ENCODE measurements at regions not wholly inside any gene's neighbourhood (a gene's known extent, or its start where the extent isn't known, plus 50 kb on each side); places are given as distances from the start of the nearest gene placed in this dataset.

DNA sequence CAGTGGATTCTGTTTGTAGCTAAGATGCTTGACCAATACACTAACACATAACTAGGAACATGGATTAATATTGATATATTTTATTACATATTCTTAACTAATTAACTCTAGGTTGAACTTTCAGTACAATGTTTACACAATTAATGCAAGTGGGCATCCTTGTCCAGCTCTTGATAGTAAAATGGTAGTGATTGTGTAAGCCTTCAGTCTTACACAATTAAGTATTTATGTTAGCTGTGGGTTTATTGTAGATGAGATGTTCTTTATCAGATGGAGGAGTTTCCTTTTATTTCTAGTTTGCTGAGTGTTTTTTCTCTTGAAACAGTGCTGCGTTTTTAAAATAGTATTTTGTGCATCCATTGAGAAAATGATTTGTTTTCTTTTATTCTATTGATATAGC lies 1210.8 kb downstream of the CDH12 start:
- TF ChIP-seq, protein P1, sequence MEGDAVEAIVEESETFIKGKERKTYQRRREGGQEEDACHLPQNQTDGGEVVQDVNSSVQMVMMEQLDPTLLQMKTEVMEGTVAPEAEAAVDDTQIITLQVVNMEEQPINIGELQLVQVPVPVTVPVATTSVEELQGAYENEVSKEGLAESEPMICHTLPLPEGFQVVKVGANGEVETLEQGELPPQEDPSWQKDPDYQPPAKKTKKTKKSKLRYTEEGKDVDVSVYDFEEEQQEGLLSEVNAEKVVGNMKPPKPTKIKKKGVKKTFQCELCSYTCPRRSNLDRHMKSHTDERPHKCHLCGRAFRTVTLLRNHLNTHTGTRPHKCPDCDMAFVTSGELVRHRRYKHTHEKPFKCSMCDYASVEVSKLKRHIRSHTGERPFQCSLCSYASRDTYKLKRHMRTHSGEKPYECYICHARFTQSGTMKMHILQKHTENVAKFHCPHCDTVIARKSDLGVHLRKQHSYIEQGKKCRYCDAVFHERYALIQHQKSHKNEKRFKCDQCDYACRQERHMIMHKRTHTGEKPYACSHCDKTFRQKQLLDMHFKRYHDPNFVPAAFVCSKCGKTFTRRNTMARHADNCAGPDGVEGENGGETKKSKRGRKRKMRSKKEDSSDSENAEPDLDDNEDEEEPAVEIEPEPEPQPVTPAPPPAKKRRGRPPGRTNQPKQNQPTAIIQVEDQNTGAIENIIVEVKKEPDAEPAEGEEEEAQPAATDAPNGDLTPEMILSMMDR (IDR thresholded peaks at IDR 0.05; ENCODE audit: control insufficient read depth, insufficient read depth, low read depth, low read length, missing control alignments) = no peak
- DNase-seq (ENCODE audit: low read depth) = no peak
- H3K4me3 ChIP-seq (ENCODE audit: control insufficient read depth, low read depth, low read length) = no peak overlapping the region

DNA sequence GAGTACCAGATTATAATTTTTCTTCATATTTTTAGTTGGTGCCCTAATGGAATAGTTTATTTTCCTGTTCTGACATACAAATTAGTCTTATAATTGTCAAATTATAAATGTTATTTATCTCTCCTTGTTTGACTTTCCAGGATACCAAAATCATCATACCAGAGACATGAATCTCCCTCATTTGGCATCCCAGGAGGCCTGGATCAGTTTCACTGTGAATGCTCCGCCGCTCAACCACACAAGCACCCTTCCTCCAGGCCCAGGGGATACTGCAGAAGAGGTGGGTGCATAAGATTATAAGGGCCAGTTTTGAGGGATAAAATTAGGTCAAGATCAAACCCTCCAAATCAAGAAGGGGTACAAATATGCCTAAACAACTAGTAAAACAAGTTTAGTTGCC lies 1229.3 kb downstream of the CDH12 start:
- no peak for DNase-seq (ENCODE audit: low read depth)
- no peak overlapping the region for H3K4me3 ChIP-seq (ENCODE audit: control insufficient read depth, low read depth, low read length)
- TF ChIP-seq, protein P1 (IDR thresholded peaks at IDR 0.05; ENCODE audit: control insufficient read depth, insufficient read depth, low read depth, low read length, missing control alignments) = no peak

DNA sequence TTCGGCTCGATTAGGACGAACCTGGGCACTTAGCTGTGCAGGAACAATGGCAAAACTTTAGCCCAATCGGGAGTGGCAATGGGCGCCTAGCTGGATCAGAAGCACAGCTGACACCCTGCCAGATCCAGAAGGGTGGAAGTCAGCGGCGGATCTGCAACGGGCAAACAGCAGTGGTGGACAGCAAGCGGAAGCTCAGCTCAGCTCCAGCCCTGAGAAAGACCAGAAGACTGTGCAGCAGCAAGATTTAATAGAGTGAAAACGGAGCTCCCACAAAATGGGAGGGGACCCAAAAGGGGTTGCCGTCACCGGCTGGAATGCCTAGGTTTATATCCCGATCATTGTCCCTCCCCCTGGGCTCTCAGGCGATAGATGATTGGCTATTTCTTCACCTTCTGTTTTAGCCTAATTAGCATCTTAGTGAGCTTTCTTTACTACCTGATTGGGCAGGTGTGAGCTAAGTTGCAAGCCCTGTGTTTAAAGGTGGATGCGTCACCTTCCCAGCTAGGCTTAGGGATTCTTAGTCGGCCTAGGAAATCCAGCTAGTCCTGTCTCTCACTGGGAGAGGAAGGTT lies 1237.9 kb downstream of the CDH12 start:
- H3K4me3 ChIP-seq (ENCODE audit: control insufficient read depth, low read depth, low read length) = no peak overlapping the region
- no peak for DNase-seq (ENCODE audit: low read depth)
- TF ChIP-seq, protein P1 (IDR thresholded peaks at IDR 0.05; ENCODE audit: control insufficient read depth, insufficient read depth, low read depth, low read length, missing control alignments) = no peak

DNA sequence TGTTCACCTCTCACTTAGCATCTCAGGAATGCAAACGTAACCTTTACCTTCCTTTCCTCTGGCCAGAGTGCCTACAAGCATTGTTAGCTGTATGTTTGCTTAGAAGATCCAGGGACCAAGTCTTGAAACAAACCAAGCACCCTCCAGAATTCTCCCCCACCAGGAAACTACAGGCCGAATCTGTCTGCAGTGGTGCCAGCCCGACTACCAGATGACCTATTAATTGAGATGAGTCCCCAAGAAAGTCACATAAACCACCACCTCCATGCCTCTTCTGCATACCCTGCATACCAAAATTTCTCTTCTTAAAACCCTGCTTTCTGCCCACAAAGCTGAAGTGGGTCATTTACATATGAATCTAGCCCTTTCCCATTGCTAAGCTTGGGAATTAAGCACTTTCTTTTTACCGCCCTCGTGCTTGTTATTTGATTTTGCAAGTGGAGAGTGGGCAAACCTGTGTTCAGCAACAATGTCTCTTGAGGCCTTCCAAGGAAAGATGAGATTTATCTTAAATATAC lies 1239.1 kb downstream of the CDH12 start:
- TF ChIP-seq, protein P1 (IDR thresholded peaks at IDR 0.05; ENCODE audit: control insufficient read depth, insufficient read depth, low read depth, low read length, missing control alignments) = no peak
- H3K4me3 ChIP-seq (ENCODE audit: control insufficient read depth, low read depth, low read length) = no peak overlapping the region
- DNase-seq (ENCODE audit: low read depth) = no peak

DNA sequence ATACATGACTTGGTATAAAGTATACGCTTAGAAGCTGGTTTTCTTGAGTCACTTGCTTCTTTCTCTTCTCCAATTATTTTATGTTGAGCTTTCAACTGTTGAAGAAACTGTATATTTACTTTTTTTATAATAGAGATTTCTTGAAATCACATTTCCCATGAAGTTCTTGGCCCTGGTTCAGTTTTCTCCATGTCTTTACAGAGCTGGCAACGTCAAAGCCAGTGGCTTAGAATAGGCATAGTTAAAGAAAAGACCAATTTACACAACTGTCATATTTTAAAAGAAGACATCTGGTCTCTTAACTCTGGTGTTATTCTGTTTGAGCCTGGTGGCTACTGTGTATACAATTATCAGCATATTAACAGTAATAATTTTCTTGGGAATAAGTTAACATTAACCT lies 1249.3 kb downstream of the CDH12 start:
- TF ChIP-seq, protein P1 (IDR thresholded peaks at IDR 0.05; ENCODE audit: control insufficient read depth, insufficient read depth, low read depth, low read length, missing control alignments) = no peak
- no peak for DNase-seq (ENCODE audit: low read depth)
- no peak overlapping the region for H3K4me3 ChIP-seq (ENCODE audit: control insufficient read depth, low read depth, low read length)

DNA sequence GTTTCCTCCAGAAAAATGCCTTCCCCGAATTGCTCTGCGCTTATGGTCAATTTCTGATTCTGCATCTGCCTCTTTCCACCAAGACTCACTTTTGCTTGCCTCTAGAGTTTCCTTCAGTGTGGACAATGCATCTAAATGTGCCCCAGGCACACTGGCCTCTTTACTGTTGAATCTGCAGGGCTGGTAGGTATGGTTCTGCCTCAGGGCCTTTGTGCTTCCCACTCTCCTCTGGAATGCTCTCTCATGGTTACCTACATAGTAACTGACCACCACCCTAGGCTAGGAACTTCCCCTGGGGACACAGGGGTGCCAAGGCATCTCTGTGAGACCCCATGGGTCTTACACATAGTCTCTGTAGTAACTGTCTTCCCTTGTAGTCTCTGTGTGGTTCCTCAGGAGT lies 1258.6 kb downstream of the CDH12 start:
- DNase-seq (ENCODE audit: low read depth) = no peak
- TF ChIP-seq, protein P1 (IDR thresholded peaks at IDR 0.05; ENCODE audit: control insufficient read depth, insufficient read depth, low read depth, low read length, missing control alignments) = no peak
- H3K4me3 ChIP-seq (ENCODE audit: control insufficient read depth, low read depth, low read length) = no peak overlapping the region
